K562 (cell line): ENCODE measurements at regions not wholly inside any gene's neighbourhood (a gene's known extent, or its start where the extent isn't known, plus 50 kb on each side); places are given as distances from the start of the nearest gene placed in this dataset.

Experiments used
- ATAC-seq: fragments of 200-7000 bp; cut with Tn5 transposase; 3 replicates; pipeline ENCODE4 v1.9.1; 2020; ENCODE audit warnings: moderate library complexity
- BruUV-seq: library from RNA; stranded (reverse); fragments of 400-500 nt; replicated peaks from 2 replicates; lab custom pipeline; 2021; lab: Mats Ljungman, UMichigan
- CTCF ChIA-PET: fragments of 300-600 bp; formaldehyde crosslinking; extraction: SDS; loops from one replicate; lab custom pipeline; 2021; ENCODE audit warnings: low intra/inter-chr PET ratio; lab: Yijun Ruan, JAX
- POLR2A ChIA-PET: fragments of 300-600, 350-650 bp; sonication (Branson Sonifier 250); formaldehyde crosslinking; extraction: SDS; loops from one replicate; lab custom pipeline; 2021; ENCODE audit warnings: antibody characterized with exemption, inconsistent platforms; lab: Yijun Ruan, JAX
- DNase-seq, 4 experiments: peaks; one replicate each; pipeline versions ENCODE4 v3.0.0 to v3.0.0-alpha.2; 2011 to 2018; ENCODE audit warnings: low spot score in 3 of 4, mixed read lengths in 3 of 4; ENCODE audit errors: extremely low read depth in 1 of 4
- FAIRE-seq: peaks from 2 replicates; lab custom pipeline; 2011; peaks lifted over from hg19 to GRCh38; lab: Jason Lieb, UNC
- H2AFZ ChIP-seq: 2 replicates; pipeline ENCODE4 v1.6.0; 2011; ENCODE audit warnings: low read depth, low read length, control low read depth, inconsistent platforms
- H3K27ac ChIP-seq: fragments of 200-600 bp; 3 replicates; pipeline ENCODE4 v1.8.0; 2011; ENCODE audit warnings: low read depth, mild to moderate bottlenecking, control low read depth, inconsistent platforms, low read length, moderate library complexity, mixed read lengths; ENCODE audit errors: extremely low read depth
- H3K27me3 ChIP-seq, 2 experiments: fragments of 300-600 bp in 1 of 2; 2 replicates in 1 of 2; 3 replicates in 1 of 2; pipeline versions ENCODE4 v1.6.0 to v1.8.0; 2011; ENCODE audit warnings: inconsistent platforms in 2 of 2, low read length in 2 of 2, mild to moderate bottlenecking in 1 of 2, mixed read lengths in 1 of 2, moderate library complexity in 1 of 2; ENCODE audit not compliant: control insufficient read depth in 2 of 2, insufficient read depth in 2 of 2
- H3K36me3 ChIP-seq: fragments of 300-600 bp; 3 replicates; pipeline ENCODE4 v1.8.0; 2011; ENCODE audit warnings: mild to moderate bottlenecking, low read length, inconsistent platforms; ENCODE audit not compliant: control insufficient read depth, insufficient read depth
- H3K4me1 ChIP-seq, 2 experiments: fragments of 200-600 bp in 1 of 2; replicated peaks in 1 of 2; 2 replicates in 1 of 2; 3 replicates in 1 of 2; pipeline versions ENCODE4 v1.5.1 to v1.8.0; 2011; ENCODE audit warnings: inconsistent platforms in 2 of 2, low read length in 2 of 2, mild to moderate bottlenecking in 1 of 2, mixed read lengths in 1 of 2, moderate library complexity in 1 of 2; ENCODE audit not compliant: control insufficient read depth in 2 of 2, insufficient read depth in 2 of 2
- H3K4me2 ChIP-seq: 2 replicates; pipeline ENCODE4 v1.6.1; 2011; ENCODE audit warnings: low read length, control low read depth, inconsistent platforms, mixed read lengths; ENCODE audit not compliant: insufficient read depth
- H3K4me3 ChIP-seq: fragments of 200-600 bp; sonication (generic), shearing (Covaris generic); 2 replicates; pipeline ENCODE4 v1.5.1; 2016; ENCODE audit warnings: control low read depth, inconsistent platforms
- H3K79me2 ChIP-seq: fragments of 200-600 bp; 3 replicates; pipeline ENCODE4 v1.8.0; 2011; ENCODE audit warnings: low read length, inconsistent platforms; ENCODE audit not compliant: control insufficient read depth, insufficient read depth
- H3K9ac ChIP-seq, 2 experiments: 2 replicates each; pipeline versions ENCODE4 v1.6.0 to v1.6.1; 2011; ENCODE audit warnings: low read depth in 2 of 2, low read length in 2 of 2, control low read depth in 1 of 2, inconsistent platforms in 1 of 2, mild to moderate bottlenecking in 1 of 2, mixed read lengths in 1 of 2; ENCODE audit not compliant: insufficient read depth in 1 of 2
- H3K9me1 ChIP-seq: one replicate; pipeline ENCODE4 v1.6.0; 2011; ENCODE audit warnings: inconsistent platforms, mild to moderate bottlenecking, low read length, moderate library complexity; ENCODE audit not compliant: control insufficient read depth, insufficient read depth
- H3K9me3 ChIP-seq: replicated peaks from 2 replicates; pipeline ENCODE4 v1.5.1; 2011; ENCODE audit warnings: low read depth, low read length, inconsistent platforms; ENCODE audit not compliant: control insufficient read depth, insufficient read depth
- H4K20me1 ChIP-seq: replicated peaks from 2 replicates; pipeline ENCODE4 v1.6.1; 2011; ENCODE audit warnings: low read length, inconsistent platforms, mixed read lengths; ENCODE audit not compliant: control insufficient read depth, insufficient read depth
- BCL6 ChIP-seq: fragments of 250-450 bp; sonication (Bioruptor Pico); IDR thresholded peaks from 2 replicates; pipeline ENCODE4 v1.4.0; 2020
- DACH1 ChIP-seq: fragments of 450-650 bp; IDR thresholded peaks from 2 replicates; pipeline ENCODE4 v1.6.1; 2018; ENCODE audit not compliant: partially characterized antibody
- FOXM1 ChIP-seq, 2 experiments: fragments of 450-650 bp in 1 of 2; sonication (generic) in 1 of 2; formaldehyde crosslinking in 1 of 2; IDR thresholded peaks; 2 replicates each; pipeline versions ENCODE4 v1.6.1 to v1.9.0; 2017 to 2022; ENCODE audit warnings: low read depth in 2 of 2, mild to moderate bottlenecking in 2 of 2, missing genetic modification reagents in 1 of 2, moderate library complexity in 1 of 2
- KLF10 ChIP-seq: fragments of 250-450 bp; sonication (Bioruptor Pico); IDR thresholded peaks from 2 replicates; pipeline ENCODE4 v1.6.1; 2021; ENCODE audit warnings: matching md5 sums
- MAFF ChIP-seq: IDR thresholded peaks from 2 replicates; pipeline ENCODE4 v1.6.1; 2012; ENCODE audit warnings: low read length, improper control_type of control experiment
- MCM3 ChIP-seq: fragments of 450-650 bp; IDR thresholded peaks from 2 replicates; pipeline ENCODE4 v1.6.1; 2016
- MED1 ChIP-seq: sonication (generic); formaldehyde crosslinking; IDR thresholded peaks from 2 replicates; pipeline ENCODE4 v1.8.1; 2023; ENCODE audit warnings: missing genetic modification reagents, borderline replicate concordance
- MLLT1 ChIP-seq, 2 experiments: fragments of 450-650 bp; IDR thresholded peaks; 2 replicates each; pipeline ENCODE4 v1.6.1; 2016
- NCOA1 ChIP-seq: fragments of 450-650 bp; IDR thresholded peaks from 2 replicates; pipeline ENCODE4 v1.6.1; 2016; ENCODE audit warnings: low read depth
- PCBP1 ChIP-seq: fragments of 200-400 bp; formaldehyde crosslinking; IDR thresholded peaks from 2 replicates; pipeline ENCODE4 v1.6.1; 2018; ENCODE audit warnings: mild to moderate bottlenecking, low read depth, low read length; ENCODE audit not compliant: poor library complexity, severe bottlenecking
- TFAM ChIP-seq: fragments of 250-450 bp; sonication (Bioruptor Pico); conservative IDR thresholded peaks from 2 replicates; pipeline ENCODE4 v1.5.0; 2021; ENCODE audit warnings: mild to moderate bottlenecking, moderate library complexity
- ZBTB5 ChIP-seq: fragments of 450-650 bp; IDR thresholded peaks from 2 replicates; pipeline ENCODE4 v1.6.1; 2017; ENCODE audit warnings: antibody characterized with exemption
- ZNF280B ChIP-seq: fragments of 250-450 bp; sonication (Bioruptor Pico); IDR thresholded peaks from 2 replicates; pipeline ENCODE4 v1.5.1; 2021; ENCODE audit warnings: mild to moderate bottlenecking
- ZNF668 ChIP-seq: fragments of 250-450 bp; sonication (Bioruptor Pico); IDR thresholded peaks from 2 replicates; pipeline ENCODE4 v1.8.0; 2022; ENCODE audit warnings: mild to moderate bottlenecking, inconsistent platforms
- WGBS: fragments of 100-300 bp; shearing (Covaris generic); methylation state at CpG from one replicate; pipeline ENCODE4 v1.1.6; 2016; ENCODE audit warnings: low coverage, mixed read lengths; ENCODE audit not compliant: insufficient coverage; ENCODE audit errors: missing lambda C conversion rate; 5-methylcytosine and 5-hydroxymethylcytosine counted together
- in situ Hi-C: fragments of 300-500 bp; cut with MboI; formaldehyde crosslinking; loops from 4 replicates; pipeline ENCODE4 v1.15.0; 2018; ENCODE audit warnings: inconsistent platforms, mixed read lengths
- intact Hi-C: fragments of 100-400 bp; cut with micrococcal nuclease; formaldehyde crosslinking; loops from 2 replicates; pipeline ENCODE4 v1.14.2; 2022

- no peak overlapping the region for H3K9ac ChIP-seq
- no peaks in the 10 kb centered on the region; the same call in 1 of the 2 replicates for H4K20me1 ChIP-seq
- H3K4me3 ChIP-seq, result no peak overlapping the region
- CTCF ChIA-PET, result no interaction called here
- POLR2A ChIA-PET, result interaction anchor here (0.7 kb wide), 1 partner anchor 73 kb away, joined by 3 read pairs; no protein-coding TSS in a partner anchor
- in situ Hi-C loops, result no loop called here
- H3K27ac ChIP-seq, result no peak overlapping the region
- H3K4me2 ChIP-seq, result no peak overlapping the region
- H3K4me1 ChIP-seq, result no peaks in the 10 kb centered on the region
- H3K9me3 ChIP-seq, result no peaks in the 10 kb centered on the region
- intact Hi-C loops, result no loop called here
- peaks cover 40 to 49% of the 10 kb centered on the region in 2 experiments for H3K27me3 ChIP-seq
- 3% methylated on average over 3 of the region's 3 CpGs for WGBS
- ATAC-seq (no peak), DNase-seq (no peak), FAIRE-seq (no peak)
- no peaks in the 10 kb centered on the region for H3K9me1 ChIP-seq
- BruUV-seq, result no TSS peak
- H3K79me2 ChIP-seq, result no peaks in the 10 kb centered on the region
- no peak overlapping the region for H2AFZ ChIP-seq
- no peaks in the 10 kb centered on the region for H3K36me3 ChIP-seq
- TF ChIP-seq ZBTB5 (no peak), MCM3 (no peak), NCOA1 (no peak), BCL6 (CRISPR knock-in tag) (no peak), KLF10 (CRISPR knock-in tag) (no peak), FOXM1 (IDR thresholded peaks at IDR 0.05; ENCODE audit: low read depth) (no peak), FOXM1 (CRISPR knock-in tag; IDR thresholded peaks at IDR 0.05; ENCODE audit: low read depth) (no peak), TFAM (no peak), DACH1 (no peak), MED1 (CRISPR knock-in tag) (no peak), MLLT1 (IDR thresholded peaks at IDR 0.05) (no peak), PCBP1 (no peak), ZNF280B (CRISPR knock-in tag) (no peak), ZNF668 (no peak), MAFF (no peak)
Measured at GRCh38 chr22:49356428-49356827, 471.2 kb downstream of the BRD1 start.
